Small intestine (tissue), 7 donors: ENCODE measurements at regions not wholly inside any gene's neighbourhood (a gene's known extent, or its start where the extent isn't known, plus 50 kb on each side); places are given as distances from the start of the nearest gene placed in this dataset.

Experiments used
- DNase-seq, 2 donors: peaks; one replicate each; pipeline versions ENCODE4 v3.0.0 to v3.0.0-alpha.2; 2013
- FAIRE-seq: peaks from 2 replicates; lab custom pipeline; 2012; peaks lifted over from hg19 to GRCh38; lab: Jason Lieb, UNC
- H3K27ac ChIP-seq, 3 donors: one replicate each; pipeline ENCODE4 v1.5.1; 2013; ENCODE audit warnings: low read length in 2 of 3, mild to moderate bottlenecking in 2 of 3, control low read depth in 1 of 3, inconsistent platforms in 1 of 3, low read depth in 1 of 3, moderate library complexity in 1 of 3
- H3K27me3 ChIP-seq, 3 donors: one replicate each; pipeline ENCODE4 v1.6.1; 2013; ENCODE audit warnings: low read length in 3 of 3, inconsistent platforms in 1 of 3; ENCODE audit not compliant: control insufficient read depth in 3 of 3, insufficient read depth in 3 of 3
- H3K36me3 ChIP-seq, 3 donors: one replicate each; pipeline ENCODE4 v1.6.1; 2013; ENCODE audit warnings: low read length in 3 of 3, inconsistent platforms in 1 of 3, low read depth in 1 of 3, mild to moderate bottlenecking in 1 of 3, moderate library complexity in 1 of 3; ENCODE audit not compliant: control insufficient read depth in 3 of 3, insufficient read depth in 2 of 3
- H3K4me1 ChIP-seq, 3 donors: one replicate each; pipeline ENCODE4 v1.6.1; 2013; ENCODE audit warnings: low read length in 2 of 3, inconsistent platforms in 1 of 3, low read depth in 1 of 3, mild to moderate bottlenecking in 1 of 3, moderate library complexity in 1 of 3; ENCODE audit not compliant: control insufficient read depth in 3 of 3, insufficient read depth in 2 of 3
- H3K4me3 ChIP-seq, 3 donors: one replicate each; pipeline ENCODE4 v1.5.1; 2013; ENCODE audit warnings: low read length in 3 of 3, control low read depth in 1 of 3, inconsistent platforms in 1 of 3, low read depth in 1 of 3, mild to moderate bottlenecking in 1 of 3, moderate library complexity in 1 of 3
- H3K9me3 ChIP-seq, 2 donors: one replicate each; pipeline ENCODE4 v1.6.1; 2013; ENCODE audit warnings: low read depth in 1 of 2, low read length in 1 of 2; ENCODE audit not compliant: control insufficient read depth in 2 of 2, insufficient read depth in 1 of 2
- WGBS, 3 donors: extraction: QIAGEN DNeasy Blood & Tissue Kit; methylation state at CpG; one replicate each; pipeline ENCODE4 v1.1.7; 2013; 5-methylcytosine and 5-hydroxymethylcytosine counted together
- donor health status: healthy with polysubstance abuse.
- donor health status: control.
- donor health status: control.
- donor health status: Bipolar disorder and iron deficiency.
- donor health status: healthy.

DNA sequence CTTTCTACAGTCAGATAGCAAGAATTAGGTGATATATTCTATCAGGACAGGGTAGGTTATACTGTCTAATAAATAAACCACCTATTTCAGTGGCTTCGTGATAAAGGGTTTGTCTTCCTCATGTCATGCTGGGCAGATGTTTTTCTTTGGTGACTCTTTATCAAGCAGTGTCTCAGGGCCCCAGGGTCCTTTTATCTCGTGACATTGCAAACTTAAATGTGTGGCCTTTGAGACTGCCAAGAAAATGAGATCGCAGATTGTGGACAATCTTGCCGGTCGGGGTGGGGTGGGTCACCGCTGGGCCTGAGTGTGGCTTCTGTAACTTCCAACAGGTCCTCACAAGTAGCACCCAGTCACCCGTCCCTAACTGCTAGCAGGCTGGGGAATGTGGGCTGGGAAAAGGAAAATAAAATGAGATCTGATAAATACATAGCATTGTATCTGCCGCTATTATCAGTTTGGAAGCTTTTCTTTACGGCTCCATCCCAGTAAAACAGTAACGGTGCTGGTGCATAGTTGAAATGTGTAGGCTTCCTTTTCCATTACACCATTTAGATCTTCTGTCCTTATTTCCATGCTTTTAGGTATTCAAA, 50.5 kb upstream of the BMP6 start:
- FAIRE-seq: no peak
- Histone ChIP-seq H3K36me3 (no peaks in the 10 kb centered on the region), H3K4me3 (no peak overlapping the region)

More for the DNA sequence above, 50.5 kb upstream of the BMP6 start:
- peaks cover 0 to 22% (median 0%) of the 10 kb centered on the region in 3 donors for H3K27me3 ChIP-seq
- H3K4me1 ChIP-seq: peaks cover 0 to 7% (median 4%) of the 10 kb centered on the region in 3 donors
- 28 to 64% (median 46%) methylated on average over 10 of the region's 10 CpGs for WGBS, 3 donors
- no peak for DNase-seq
- H3K9me3 ChIP-seq: no peaks in the 10 kb centered on the region
- no peak overlapping the region for H3K27ac ChIP-seq
